HG03175 (cell line): ENCODE measurements at regions not wholly inside any gene's neighbourhood (a gene's known extent, or its start where the extent isn't known, plus 50 kb on each side); places are given as distances from the start of the nearest gene placed in this dataset.
"Not testable (repeated sequence)": the region's sequence is repeated elsewhere in the genome, so short reads cannot be mapped to it uniquely, and the experiment has no call there.

ENCODE experiments used
- ATAC-seq: cut with Tn5 transposase; IDR thresholded peaks from one replicate; pipeline ENCODE4 v1.9.1; 2021; ENCODE audit warnings: mild to moderate bottlenecking, moderate library complexity; ENCODE audit not compliant: unreplicated experiment

- no peak for ATAC-seq
Measured at GRCh38 chr1:5610432-5610831, 381.8 kb downstream of the NPHP4 start.

- no peak for ATAC-seq
Measured at GRCh38 chr1:5603353-5604104, 388.7 kb downstream of the NPHP4 start.

GRCh38 chr1:5602718-5603117 is 389.5 kb downstream of the NPHP4 start:
- ATAC-seq, result not testable (repeated sequence)

- ATAC-seq, result no peak
Measured at GRCh38 chr1:5601516-5601915, 390.7 kb downstream of the NPHP4 start.

DNA sequence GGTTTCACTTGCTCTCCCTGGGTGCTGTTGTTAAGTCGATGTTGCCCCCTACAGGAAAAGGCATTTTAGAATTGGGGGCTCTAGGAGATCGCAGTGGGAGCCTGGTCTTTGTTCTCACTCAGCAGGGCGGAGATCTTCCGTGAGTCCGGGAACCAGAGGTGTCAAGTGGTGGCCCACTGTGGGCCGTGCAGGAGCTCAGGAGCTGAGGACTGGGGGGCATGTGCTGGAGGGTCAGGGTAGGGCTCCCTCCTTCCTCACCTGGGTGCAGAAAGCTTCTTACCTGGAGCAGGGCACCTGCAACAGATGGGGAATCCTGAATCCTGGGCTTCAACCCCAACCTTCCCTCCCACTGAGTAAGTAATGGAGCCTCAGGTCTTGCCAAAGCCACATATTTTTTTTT is 392.7 kb downstream of the NPHP4 start:
- ATAC-seq, result no peak

DNA sequence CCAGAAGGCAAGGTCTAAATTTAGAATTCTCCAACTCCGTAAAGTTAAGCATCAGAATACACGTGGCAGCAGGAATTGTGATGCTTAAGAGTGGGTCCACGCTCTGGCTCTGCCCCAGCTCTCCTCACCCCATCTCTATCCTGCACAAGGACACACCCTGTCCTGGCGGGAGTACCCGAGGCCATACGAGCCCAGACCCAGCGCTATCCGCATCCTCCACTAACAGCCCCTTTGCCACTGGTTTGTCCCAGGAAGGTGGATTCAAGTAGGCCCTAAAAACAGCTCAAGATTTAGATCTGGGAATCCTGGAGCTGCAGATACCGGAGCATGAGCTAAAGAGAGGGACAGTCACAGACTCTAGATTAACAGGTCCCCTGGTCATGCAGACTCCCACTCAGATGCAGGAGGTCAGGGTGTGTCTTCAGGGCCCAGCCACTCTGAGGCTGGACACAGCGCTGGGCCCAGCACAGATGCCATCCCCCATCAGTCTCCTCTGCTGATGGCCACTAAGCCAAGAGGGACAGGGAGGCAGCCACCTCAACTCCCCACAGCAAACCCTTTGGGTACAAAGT is 393.3 kb downstream of the NPHP4 start:
- ATAC-seq, result no peak

DNA sequence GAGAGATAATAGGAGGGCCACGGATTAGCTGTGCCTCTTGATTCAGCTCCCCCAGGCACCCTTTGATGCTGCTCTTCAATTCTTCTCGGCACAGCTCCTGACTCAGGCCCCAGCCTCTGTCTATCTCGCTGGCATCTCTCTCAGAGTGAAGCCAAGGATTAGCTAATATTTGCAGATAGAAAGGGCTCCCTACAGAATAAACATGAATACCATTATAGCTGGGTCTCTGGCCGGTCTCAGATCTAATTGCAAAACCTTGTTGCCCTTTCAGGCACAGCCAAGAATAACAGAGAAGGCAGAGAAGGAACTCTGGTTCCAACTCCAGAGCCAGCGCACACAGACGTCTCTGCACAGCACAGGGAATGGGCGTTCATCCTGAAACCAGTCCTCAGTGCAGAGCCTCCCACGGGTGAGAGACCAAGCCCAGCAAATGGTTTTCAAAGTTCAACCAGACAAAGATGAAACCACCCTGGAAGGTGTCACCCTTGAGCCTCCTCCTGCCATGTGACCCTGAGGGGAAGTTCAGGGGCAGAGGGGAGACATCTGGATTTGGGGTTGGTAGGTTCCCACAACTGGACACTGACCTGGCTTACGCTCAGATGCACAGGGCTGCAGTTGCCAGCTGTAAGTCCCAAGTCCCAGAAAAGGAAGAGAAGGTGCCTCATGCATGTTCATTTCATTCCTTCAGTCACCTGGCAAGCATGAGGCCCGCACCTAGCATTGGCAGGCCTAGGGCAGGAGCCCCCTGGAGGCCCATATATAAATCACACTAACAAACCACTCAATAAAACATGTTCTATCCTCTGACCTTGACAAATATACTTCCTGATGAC is 394.0 kb downstream of the NPHP4 start:
- no peak for ATAC-seq

DNA sequence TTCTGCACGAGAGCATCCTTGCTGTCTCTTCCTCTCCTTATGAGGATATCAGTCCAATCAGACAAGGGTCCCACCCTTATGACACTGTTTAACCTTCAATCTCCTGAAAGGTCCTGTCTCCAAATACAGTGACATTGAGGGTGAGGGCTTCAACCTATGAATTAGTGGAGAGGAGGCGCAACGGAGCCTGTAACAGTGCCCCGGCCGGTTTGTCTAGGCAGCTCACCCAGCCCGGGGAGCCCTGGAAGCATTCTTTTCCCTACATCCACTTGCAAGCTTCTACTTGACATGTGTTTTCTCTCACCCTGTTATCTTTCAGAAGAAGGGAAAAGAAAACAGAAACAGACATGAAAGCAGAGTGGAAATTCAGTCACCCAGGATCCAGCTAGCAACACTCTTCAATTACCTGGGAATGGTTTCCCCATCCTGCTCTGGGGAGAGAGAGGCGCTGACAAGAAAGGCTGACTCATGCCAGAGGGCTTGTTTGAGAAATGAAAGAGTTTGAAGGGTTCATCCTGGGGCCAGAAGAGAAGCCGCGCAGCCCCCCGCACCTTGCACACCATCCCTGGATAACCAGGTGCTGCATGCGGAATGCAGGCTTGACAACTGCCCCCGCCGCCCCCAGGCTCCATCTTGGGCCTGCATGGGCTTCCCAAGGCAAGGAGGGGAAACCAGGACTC is 394.9 kb downstream of the NPHP4 start:
- ATAC-seq, result no peak

GRCh38 chr1:5596651-5597050 is 395.6 kb downstream of the NPHP4 start:
- no peak for ATAC-seq

DNA sequence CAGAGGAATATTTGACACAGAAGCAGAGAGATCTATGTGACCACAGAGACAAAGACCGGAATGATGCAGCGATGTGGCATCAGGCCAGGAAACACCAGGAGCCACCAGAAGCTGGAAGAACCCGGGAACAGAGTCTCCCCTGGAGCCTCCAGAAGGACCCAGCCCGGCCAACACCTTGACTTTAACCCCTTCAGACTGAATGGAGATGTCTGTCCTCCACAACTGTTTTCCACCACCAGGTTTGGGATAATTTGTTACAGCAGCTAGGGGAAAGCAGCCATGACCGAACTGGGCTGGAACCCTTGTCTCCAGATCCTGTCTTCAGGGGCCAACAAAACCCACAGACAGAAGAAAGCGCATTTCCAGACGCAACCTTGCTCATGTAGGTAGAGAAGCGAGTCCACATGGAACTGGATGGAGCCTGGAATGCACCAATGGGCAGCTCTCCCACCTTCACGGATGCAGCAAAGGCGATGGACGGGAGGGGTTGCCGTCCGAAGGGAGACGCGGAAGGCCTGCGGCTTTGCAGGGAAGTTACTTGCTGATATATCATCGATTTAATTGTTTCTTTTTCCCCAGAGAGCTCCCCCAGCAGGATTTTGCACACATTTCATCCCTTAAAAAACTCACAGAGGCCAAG is 396.6 kb downstream of the NPHP4 start:
- ATAC-seq, result no peak

DNA sequence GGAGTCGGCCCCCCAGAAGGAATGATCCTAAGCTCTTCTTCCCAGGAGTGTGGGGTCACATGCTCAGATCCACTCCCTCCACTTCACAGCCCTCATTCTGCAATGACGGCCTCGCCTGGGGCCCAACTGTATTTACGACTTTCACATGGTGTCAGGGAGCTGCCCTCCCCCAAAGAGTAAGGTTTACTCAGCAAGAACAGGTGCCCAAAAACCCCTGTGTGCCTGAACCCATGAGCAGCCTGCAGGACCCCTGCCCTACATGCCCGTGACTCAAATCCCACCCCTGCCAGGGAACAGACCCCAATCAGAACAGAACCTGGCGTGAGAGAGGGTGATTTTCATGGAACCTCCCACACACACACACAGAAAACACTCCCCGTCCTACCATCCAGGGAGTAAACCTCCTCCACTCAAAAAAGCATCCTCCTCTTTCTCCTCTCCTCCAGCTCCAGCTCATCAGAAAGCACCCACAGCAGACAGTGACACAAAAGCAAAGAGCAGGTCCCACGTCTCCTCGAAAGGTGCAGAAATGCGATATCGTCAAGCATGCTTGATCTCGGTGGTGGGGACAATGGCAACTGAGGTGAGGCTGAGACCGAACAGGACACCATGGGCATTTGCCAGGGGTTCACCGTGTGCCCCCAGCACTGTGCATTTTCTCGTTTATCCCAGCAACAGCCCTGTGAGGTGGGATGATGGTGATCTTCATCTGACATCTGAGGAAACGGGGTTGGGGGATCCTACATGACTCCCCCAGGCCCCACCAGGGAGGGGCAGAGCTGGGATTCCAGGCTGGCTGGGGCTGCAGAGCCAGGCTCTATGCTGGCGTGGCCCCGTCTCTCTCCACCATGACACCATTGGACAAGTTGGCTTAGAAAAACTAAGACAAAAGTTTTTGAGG is 397.9 kb downstream of the NPHP4 start:
- no peak for ATAC-seq

DNA sequence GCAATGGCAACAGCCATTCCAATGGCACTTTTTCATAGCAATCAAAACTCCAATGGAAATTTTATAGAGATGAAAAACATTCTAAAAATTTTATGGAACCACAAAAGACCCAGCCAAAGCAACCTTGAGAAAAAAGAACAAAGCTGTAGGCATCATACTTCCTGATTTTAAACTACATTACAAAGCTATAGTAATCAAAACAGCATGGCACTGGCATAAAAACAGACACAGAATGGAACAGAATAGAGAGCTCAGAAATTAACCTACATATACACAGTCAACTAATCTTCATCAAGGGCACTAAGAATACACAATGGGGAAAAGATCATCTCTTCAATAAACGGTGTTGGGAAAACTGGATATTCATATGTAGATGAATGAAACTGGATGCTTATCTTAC is 401.5 kb downstream of the NPHP4 start:
- no peak for ATAC-seq

DNA sequence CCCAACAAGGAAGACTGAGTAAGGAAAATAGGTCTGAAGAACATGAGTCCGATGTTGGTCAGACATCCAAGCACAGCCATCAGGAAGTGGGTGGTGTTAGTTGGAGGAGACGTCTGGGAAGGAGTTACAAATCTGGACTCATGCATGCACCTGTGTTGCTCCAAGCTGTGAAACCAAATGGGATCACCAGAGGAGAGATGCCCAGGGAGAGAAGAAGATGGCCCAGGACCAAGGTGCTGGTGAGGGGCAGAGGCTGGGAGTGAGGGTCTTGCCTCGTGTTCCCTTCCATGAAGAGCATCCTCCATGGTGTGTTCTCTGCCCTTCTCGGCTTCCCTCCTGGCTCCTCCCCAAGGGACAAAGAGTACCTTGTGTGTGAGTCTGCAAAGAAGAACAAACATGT is 405.6 kb downstream of the NPHP4 start:
- ATAC-seq, result no peak

DNA sequence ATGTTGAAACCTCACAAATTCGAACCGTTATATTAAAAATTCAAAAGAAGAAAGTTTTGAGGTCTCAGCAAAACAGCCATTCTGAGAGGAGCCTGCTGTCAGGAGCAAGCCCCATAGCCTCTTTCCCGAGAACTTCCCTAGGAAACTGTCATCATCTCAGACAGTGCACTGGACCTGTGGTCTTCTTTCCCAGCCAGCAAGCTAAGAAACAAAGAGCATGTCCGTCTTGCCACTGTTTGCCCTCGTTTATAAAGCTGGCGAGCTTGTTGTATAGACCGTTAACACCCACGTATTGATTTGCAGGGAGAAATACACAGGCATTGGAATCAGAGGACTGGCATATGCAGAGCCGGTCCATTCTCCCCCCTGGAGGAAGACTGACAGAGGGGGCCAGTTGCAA is 407.0 kb downstream of the NPHP4 start:
- no peak for ATAC-seq

GRCh38 chr1:5580926-5581325 is 411.3 kb downstream of the NPHP4 start:
- no peak for ATAC-seq

DNA sequence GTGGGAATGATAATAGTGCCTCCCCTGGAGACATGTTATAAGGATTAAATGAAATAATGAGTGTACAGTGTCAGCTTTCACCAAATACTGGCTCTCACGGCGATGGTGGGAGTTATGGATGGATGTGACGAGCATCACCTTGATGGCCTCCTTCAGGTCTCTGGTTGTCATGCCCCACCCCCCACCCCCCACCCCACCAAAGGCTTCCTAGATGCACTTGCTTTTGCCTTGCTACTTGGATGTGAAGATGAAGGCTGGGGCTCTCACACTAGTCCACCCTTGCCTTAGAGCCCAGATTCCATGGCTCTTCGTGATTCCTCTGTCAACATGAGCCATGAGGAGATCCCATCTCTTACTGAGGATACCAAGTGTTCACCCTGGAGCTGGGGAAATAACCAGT is 412.3 kb downstream of the NPHP4 start:
- ATAC-seq, result no peak

- no peak for ATAC-seq
Measured at GRCh38 chr1:5578690-5579089, 413.5 kb downstream of the NPHP4 start.

DNA sequence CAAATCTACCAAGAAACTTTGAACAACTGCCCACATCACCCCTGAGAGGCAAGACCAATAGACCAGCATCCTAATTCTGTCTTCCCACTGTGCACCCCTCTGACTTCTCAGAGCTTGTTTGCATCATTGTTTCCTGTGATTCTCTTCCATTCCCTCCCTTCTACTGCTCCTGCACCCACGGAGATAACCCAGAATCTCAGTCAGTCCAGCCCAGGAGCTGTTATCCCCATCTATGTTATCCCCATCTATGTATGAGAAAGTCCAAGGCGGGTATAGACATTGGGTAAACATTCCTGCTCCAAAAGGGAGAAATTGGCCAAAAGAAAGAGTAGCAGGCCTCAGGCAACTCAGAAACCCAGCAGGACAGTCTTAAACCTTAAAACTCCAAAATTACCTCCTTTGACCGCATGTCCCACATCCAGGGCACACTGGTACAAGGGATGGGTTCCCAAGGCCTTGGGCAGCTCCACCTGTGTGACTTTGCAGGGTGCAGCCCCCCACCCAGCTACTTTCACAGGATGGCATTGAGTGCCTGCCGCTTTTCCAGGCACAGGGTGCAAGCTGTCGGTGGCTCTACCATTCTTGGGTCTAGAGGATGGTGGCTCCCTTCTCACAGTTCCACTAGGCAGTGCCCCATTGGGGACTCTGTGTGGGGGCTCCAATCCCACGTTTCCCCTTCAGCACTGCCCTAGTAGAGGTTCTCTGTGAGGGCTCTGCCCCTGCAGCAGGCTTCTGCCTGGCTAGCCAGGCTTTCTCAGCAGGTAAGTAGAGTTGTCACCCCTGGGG is 414.8 kb downstream of the NPHP4 start:
- no peak for ATAC-seq

DNA sequence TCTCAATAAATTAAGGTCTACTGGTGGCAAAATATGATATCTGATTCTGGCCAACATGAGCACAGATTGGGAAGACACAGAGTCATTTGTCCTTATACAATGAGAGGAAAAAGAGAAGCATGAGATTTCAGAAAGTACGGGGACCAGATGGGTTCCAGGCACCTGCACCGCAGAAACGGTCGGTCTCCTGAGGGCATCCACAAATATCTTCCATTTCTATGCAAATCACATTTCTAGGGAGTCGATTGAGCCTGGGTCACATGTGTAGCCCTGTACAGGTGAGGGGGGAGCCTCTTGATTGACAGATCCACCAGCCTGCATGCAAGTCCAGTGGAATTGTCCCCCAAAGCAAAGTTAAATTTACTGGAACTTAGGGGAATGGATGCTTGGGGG is 415.6 kb downstream of the NPHP4 start:
- no peak for ATAC-seq
